ENCODE measurements at regions not wholly inside any gene's neighbourhood (a gene's known extent, or its start where the extent isn't known, plus 50 kb on each side); places are given as distances from the start of the nearest gene placed in this dataset.

DNA sequence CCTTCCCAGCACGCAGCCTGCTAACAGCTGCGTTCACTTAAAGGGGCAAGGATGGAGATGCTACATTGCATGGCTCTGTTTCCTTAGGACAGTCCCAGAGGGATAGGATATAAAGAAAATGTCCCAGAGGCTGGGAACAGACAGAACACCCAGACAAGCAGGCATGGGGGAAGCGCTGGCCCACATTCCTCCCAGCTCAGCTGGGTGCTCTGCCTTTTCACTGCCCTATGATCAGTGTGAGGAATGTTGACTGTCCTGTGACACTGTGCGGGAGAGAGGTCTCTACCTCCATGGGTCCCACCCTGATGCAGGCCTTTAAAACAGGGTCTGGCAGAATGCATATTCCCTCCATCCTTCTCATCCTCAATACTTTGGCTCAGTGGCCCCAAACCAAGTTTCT is 459.4 kb upstream of the DMAC1 start:
- no peak for DNase-seq
- H3K27me3 ChIP-seq (ENCODE audit: insufficient read depth, low read length) = no peaks in the 10 kb centered on the region
- no peak overlapping the region for H2AK5ac ChIP-seq (ENCODE audit: insufficient read length, low read length)
- no peak overlapping the region; a peak in 1 of 7 replicates for H3K27ac Mint-ChIP-seq
- no peaks in the 10 kb centered on the region for H3K36me3 Mint-ChIP-seq (ENCODE audit: insufficient read depth in 1 of 3, low read depth in 3 of 3)
- no peaks in the 10 kb centered on the region for H3K23me2 ChIP-seq (ENCODE audit: insufficient read length, low read depth, low read length, poor library complexity, severe bottlenecking)
- H4K91ac ChIP-seq (ENCODE audit: insufficient read length, low read depth, low read length) = no peak overlapping the region
- no peak overlapping the region for H3T11ph ChIP-seq (ENCODE audit: low read length)
- no peak overlapping the region for H3K4me3 Mint-ChIP-seq
- H4K20me1 ChIP-seq (ENCODE audit: control insufficient read depth, insufficient read depth, insufficient read length) = no peaks in the 10 kb centered on the region
- H3K4me1 ChIP-seq (ENCODE audit: insufficient read depth, low read length) = no peaks in the 10 kb centered on the region
- no peak overlapping the region for H3K9ac ChIP-seq (ENCODE audit: extremely low read depth, insufficient read length, low read length)
- H3K18ac ChIP-seq (ENCODE audit: insufficient read length, low read depth, low read length) = no peak overlapping the region
- H3K79me1 ChIP-seq (ENCODE audit: insufficient read depth, low read depth, low read length, poor library complexity, severe bottlenecking) = no peaks in the 10 kb centered on the region
- H2BK20ac ChIP-seq (ENCODE audit: low read depth, low read length, poor library complexity, severe bottlenecking) = no peak overlapping the region
- no peaks in the 10 kb centered on the region for H3K9me3 ChIP-seq (ENCODE audit: control insufficient read depth, low read depth, low read length)
- no peak overlapping the region for H4K5ac ChIP-seq (ENCODE audit: insufficient read length, low read depth, low read length)
- no peak overlapping the region for H3K4ac ChIP-seq (ENCODE audit: low read depth, low read length)
- H3K79me2 ChIP-seq (ENCODE audit: insufficient read depth, low read length) = no peaks in the 10 kb centered on the region
- no peak overlapping the region for H3K56ac ChIP-seq (ENCODE audit: insufficient read length, low read depth, low read length)
- H3K27ac ChIP-seq (ENCODE audit: insufficient read length, low read depth, low read length) = no peak overlapping the region
- H2BK12ac ChIP-seq (ENCODE audit: insufficient read length, low read depth, low read length) = no peak overlapping the region
- H3K9me3 Mint-ChIP-seq = no peaks in the 10 kb centered on the region
- no peak overlapping the region for H3K4me2 ChIP-seq (ENCODE audit: insufficient read depth, insufficient read length, low read length)
- no peak for TF ChIP-seq CTCF (conservative IDR thresholded peaks at IDR 0.05)
- H3K14ac ChIP-seq (ENCODE audit: insufficient read depth, low read length) = no peak overlapping the region
- no peak overlapping the region for H2AFZ ChIP-seq (ENCODE audit: low read length)
- H2BK120ac ChIP-seq (ENCODE audit: low read depth, low read length, poor library complexity, severe bottlenecking) = no peak overlapping the region
- no CpG with 5 or more reads among the region's 4 CpGs for WGBS (ENCODE audit: extremely low coverage, insufficient read length, low lambda C conversion rate)
- no peak overlapping the region for H4K8ac ChIP-seq (replicated peaks; ENCODE audit: insufficient read length, low read depth, low read length)
- H2BK15ac ChIP-seq (ENCODE audit: low read depth, low read length) = no peak overlapping the region
- no peak overlapping the region for H3K23ac ChIP-seq (ENCODE audit: insufficient read length, low read depth, low read length)
- peaks cover 17 to 23% of the 10 kb centered on the region in 2 experiments for H3K4me1 Mint-ChIP-seq
- H2BK5ac ChIP-seq (ENCODE audit: insufficient read length, low read length) = no peak overlapping the region
- no peaks in the 10 kb centered on the region; the same call in 1 of the 2 replicates for H3K27me3 Mint-ChIP-seq (ENCODE audit: low read depth)

Measured in H9 (cell line).